Keratinocyte (primary cell): ENCODE measurements at regions not wholly inside any gene's neighbourhood (a gene's known extent, or its start where the extent isn't known, plus 50 kb on each side); places are given as distances from the start of the nearest gene placed in this dataset.

Experiments used
- DNase-seq: peaks from one replicate; pipeline ENCODE4 v3.0.0-alpha.2; 2011; ENCODE audit warnings: low read depth, missing footprints, low spot score
- FAIRE-seq: peaks from 2 replicates; lab custom pipeline; 2011; peaks lifted over from hg19 to GRCh38; lab: Jason Lieb, UNC
- H2AFZ ChIP-seq: 2 replicates; pipeline ENCODE4 v1.6.0; 2012; ENCODE audit warnings: low read length, control low read depth, inconsistent platforms; ENCODE audit not compliant: control insufficient read depth
- H3K27ac ChIP-seq: 2 replicates; pipeline ENCODE4 v1.5.1; 2011; ENCODE audit warnings: low read length; ENCODE audit not compliant: control insufficient read depth, insufficient read depth
- H3K27me3 ChIP-seq: 3 replicates; pipeline ENCODE4 v1.6.0; 2011; ENCODE audit warnings: low read length; ENCODE audit not compliant: control insufficient read depth, insufficient read depth; ENCODE audit errors: extremely low read depth
- H3K36me3 ChIP-seq, 2 experiments: 2 replicates in 1 of 2; 3 replicates in 1 of 2; pipeline ENCODE4 v1.5.1; 2011; ENCODE audit warnings: low read length in 2 of 2, mild to moderate bottlenecking in 1 of 2; ENCODE audit not compliant: control insufficient read depth in 2 of 2, insufficient read depth in 2 of 2; ENCODE audit errors: extremely low read depth in 1 of 2
- H3K4me1 ChIP-seq: 3 replicates; pipeline ENCODE4 v1.5.1; 2011; ENCODE audit warnings: low read length; ENCODE audit not compliant: control insufficient read depth, insufficient read depth; ENCODE audit errors: extremely low read depth
- H3K4me2 ChIP-seq: 3 replicates; pipeline ENCODE4 v1.6.0; 2011; ENCODE audit warnings: low read depth, low read length; ENCODE audit not compliant: control insufficient read depth, insufficient read depth; ENCODE audit errors: extremely low read depth
- H3K4me3 ChIP-seq, 3 experiments: fragments of 200-600 bp in 1 of 3; sonication (generic) in 1 of 3; 2 replicates in 2 of 3; 3 replicates in 1 of 3; pipeline ENCODE4 v1.5.1; 2011 to 2016; ENCODE audit warnings: low read length in 3 of 3, mild to moderate bottlenecking in 3 of 3, control low read depth in 2 of 3, inconsistent platforms in 1 of 3, low read depth in 1 of 3, mixed read lengths in 1 of 3, mixed run types in 1 of 3, moderate library complexity in 1 of 3; ENCODE audit not compliant: control insufficient read depth in 2 of 3, insufficient read depth in 2 of 3; ENCODE audit errors: extremely low read depth in 1 of 3
- H3K79me2 ChIP-seq: 2 replicates; pipeline ENCODE4 v1.6.0; 2012; ENCODE audit warnings: low read length; ENCODE audit not compliant: control insufficient read depth, insufficient read depth
- H3K9ac ChIP-seq: 3 replicates; pipeline ENCODE4 v1.6.0; 2011; ENCODE audit warnings: low read length; ENCODE audit not compliant: control insufficient read depth, insufficient read depth; ENCODE audit errors: extremely low read depth
- H3K9me1 ChIP-seq: 3 replicates; pipeline ENCODE4 v1.6.0; 2011; ENCODE audit warnings: low read length; ENCODE audit not compliant: control insufficient read depth, insufficient read depth; ENCODE audit errors: extremely low read depth
- H3K9me3 ChIP-seq: 2 replicates; pipeline ENCODE4 v1.5.1; 2012; ENCODE audit warnings: low read depth, low read length; ENCODE audit not compliant: control insufficient read depth
- H4K20me1 ChIP-seq: 3 replicates; pipeline ENCODE4 v1.6.0; 2011; ENCODE audit warnings: low read length; ENCODE audit not compliant: control insufficient read depth, insufficient read depth; ENCODE audit errors: extremely low read depth
- CTCF ChIP-seq, 3 experiments: IDR thresholded peaks in 1 of 3; conservative IDR thresholded peaks in 1 of 3; optimal IDR thresholded peaks in 1 of 3; 2 replicates in 2 of 3; 3 replicates in 1 of 3; pipeline versions ENCODE3 to v1.5.1; 2011; ENCODE audit warnings: low read length in 3 of 3, mild to moderate bottlenecking in 3 of 3, moderate library complexity in 2 of 3, control low read depth in 1 of 3, inconsistent platforms in 1 of 3; ENCODE audit not compliant: insufficient read depth in 2 of 3; ENCODE audit errors: extremely low read depth in 1 of 3
- EZH2 ChIP-seq: IDR thresholded peaks from one replicate; pipeline ENCODE4 v1.6.1; 2012; ENCODE audit warnings: inconsistent platforms, mild to moderate bottlenecking, low read length, moderate library complexity
- dilution Hi-C: fragments of 300-500 bp; cut with MboI; formaldehyde crosslinking; loops from one replicate; pipeline ENCODE4 v1.7.0; 2020; ENCODE audit warnings: low sequenced_read_pairs; ENCODE audit not compliant: extremely low pct_ligation_motif_present

GRCh38 chr7:36019538-36019937, 133.5 kb upstream of the EEPD1 start:
- H3K4me3 ChIP-seq: no peak overlapping the region
- H3K27ac ChIP-seq: no peak overlapping the region
- no peak overlapping the region for H2AFZ ChIP-seq
- H3K27me3 ChIP-seq: no peaks in the 10 kb centered on the region
- H3K9ac ChIP-seq: no peak overlapping the region
- H3K9me1 ChIP-seq: no peaks in the 10 kb centered on the region
- DNase-seq (no peak), FAIRE-seq (no peak)
- no peaks in the 10 kb centered on the region for H3K36me3 ChIP-seq
- no peak overlapping the region for H3K4me2 ChIP-seq
- TF ChIP-seq CTCF (optimal IDR thresholded peaks at IDR 0.05 in 1 of 3, IDR thresholded peaks at IDR 0.05 in 1 of 3, conservative IDR thresholded peaks at IDR 0.05 in 1 of 3; ENCODE audit: extremely low read depth in 1 of 3, insufficient read depth in 2 of 3, low read length in 3 of 3) (no peak), EZH2 (no peak)
- no peaks in the 10 kb centered on the region for H3K9me3 ChIP-seq
- dilution Hi-C loops: no loop called here
- H3K79me2 ChIP-seq: no peaks in the 10 kb centered on the region
- H4K20me1 ChIP-seq: no peaks in the 10 kb centered on the region
- no peaks in the 10 kb centered on the region for H3K4me1 ChIP-seq

DNA sequence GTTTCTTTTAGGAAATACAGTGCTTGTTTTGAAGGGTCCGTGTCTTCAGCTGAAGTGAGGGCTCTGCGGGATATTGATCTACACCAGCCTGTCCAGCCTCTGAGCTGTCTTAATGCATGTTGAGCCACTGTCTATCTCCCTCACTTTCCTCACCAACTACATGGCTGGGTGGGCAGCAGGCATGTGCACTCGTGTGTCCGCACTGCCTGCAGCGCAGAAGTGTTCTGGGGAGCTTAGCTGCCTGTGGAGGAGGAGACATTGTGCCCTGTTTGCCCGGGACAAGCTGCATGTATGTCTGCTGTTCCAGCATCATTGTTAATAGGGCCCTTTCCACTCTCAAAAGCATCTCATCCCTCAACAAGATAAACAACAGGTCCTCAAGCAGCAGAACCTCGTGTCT, 133.1 kb upstream of the EEPD1 start:
- Histone ChIP-seq H3K27me3 (no peaks in the 10 kb centered on the region), H3K4me3 (no peak overlapping the region), H4K20me1 (no peaks in the 10 kb centered on the region), H3K9ac (no peak overlapping the region), H3K9me3 (no peaks in the 10 kb centered on the region), H3K4me1 (no peaks in the 10 kb centered on the region), H3K9me1 (no peaks in the 10 kb centered on the region), H3K79me2 (no peaks in the 10 kb centered on the region), H2AFZ (no peak overlapping the region), H3K36me3 (no peaks in the 10 kb centered on the region), H3K27ac (no peak overlapping the region), H3K4me2 (no peak overlapping the region)
- TF ChIP-seq EZH2 (no peak), CTCF (optimal IDR thresholded peaks at IDR 0.05 in 1 of 3, IDR thresholded peaks at IDR 0.05 in 1 of 3, conservative IDR thresholded peaks at IDR 0.05 in 1 of 3; ENCODE audit: extremely low read depth in 1 of 3, insufficient read depth in 2 of 3, low read length in 3 of 3) (no peak)
- FAIRE-seq (no peak), DNase-seq (no peak)
- dilution Hi-C loops: no loop called here
